ENCODE measurements at regions not wholly inside any gene's neighbourhood (a gene's known extent, or its start where the extent isn't known, plus 50 kb on each side); places are given as distances from the start of the nearest gene placed in this dataset.
"Not testable (repeated sequence)": the region's sequence is repeated elsewhere in the genome, so short reads cannot be mapped to it uniquely, and the experiment has no call there.

DNA sequence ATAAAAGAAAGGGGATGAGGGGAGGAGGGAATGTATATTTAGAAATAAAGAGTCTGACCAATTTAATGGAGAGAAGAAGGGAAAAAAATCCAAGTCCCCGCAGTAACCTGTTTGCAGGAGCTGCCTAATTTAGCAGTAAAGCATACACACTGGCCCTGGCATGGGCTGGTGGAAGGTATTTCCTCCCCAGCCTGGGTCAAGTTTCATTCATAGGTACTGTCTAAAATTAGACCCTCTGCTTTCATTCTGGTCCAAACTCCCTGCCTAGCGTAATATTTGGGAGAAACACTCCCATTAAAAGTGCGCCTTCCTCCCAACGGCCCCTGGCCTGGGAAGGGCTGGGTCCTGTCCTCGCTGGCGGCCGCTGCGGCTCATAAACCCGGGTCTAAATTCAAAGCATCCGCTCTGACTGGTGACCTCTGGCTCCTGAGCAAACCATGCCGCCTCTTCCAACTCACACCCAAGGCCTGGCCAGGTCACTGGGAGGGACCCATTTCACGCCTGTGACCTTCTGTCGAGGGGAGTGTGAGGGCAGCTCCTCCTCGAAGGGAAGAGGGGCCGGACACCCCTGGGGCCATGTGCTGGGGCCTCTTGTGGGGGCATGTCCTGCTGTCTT, 123.2 kb downstream of the FGF18 start:
- DNase-seq = no peak

DNA sequence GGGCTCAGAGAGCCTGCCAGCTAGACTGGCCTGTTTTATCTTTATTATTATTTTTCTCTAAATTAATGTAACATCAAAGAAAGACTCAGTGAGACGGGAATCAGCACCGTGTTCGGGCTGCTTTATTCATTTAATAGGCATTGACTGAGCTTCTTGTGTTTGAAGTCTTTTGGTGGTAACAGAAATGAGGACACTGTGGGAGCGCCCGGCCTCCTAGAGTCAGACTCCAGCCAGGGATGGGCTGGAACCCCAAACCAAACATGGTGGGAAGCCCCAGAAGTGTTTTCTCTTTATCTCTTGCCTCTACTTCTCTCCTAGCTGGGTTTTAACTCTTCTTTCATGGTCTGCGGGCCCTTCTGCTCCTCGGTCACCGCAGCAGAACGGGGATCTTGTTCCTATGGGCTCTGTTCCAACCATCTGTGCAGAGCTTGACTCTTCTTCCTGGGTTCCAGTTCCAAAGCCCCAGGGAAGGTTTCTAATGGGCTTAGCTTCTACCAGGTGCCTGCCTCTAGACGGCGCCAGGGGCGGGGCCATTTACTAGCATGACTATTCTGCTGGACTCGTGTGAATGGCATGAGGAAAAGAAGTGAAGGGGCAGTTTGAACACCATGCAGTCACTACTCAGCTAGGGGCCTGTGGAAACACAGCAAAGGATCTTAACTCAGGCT, 123.8 kb downstream of the FGF18 start:
- DNase-seq = no peak

DNA sequence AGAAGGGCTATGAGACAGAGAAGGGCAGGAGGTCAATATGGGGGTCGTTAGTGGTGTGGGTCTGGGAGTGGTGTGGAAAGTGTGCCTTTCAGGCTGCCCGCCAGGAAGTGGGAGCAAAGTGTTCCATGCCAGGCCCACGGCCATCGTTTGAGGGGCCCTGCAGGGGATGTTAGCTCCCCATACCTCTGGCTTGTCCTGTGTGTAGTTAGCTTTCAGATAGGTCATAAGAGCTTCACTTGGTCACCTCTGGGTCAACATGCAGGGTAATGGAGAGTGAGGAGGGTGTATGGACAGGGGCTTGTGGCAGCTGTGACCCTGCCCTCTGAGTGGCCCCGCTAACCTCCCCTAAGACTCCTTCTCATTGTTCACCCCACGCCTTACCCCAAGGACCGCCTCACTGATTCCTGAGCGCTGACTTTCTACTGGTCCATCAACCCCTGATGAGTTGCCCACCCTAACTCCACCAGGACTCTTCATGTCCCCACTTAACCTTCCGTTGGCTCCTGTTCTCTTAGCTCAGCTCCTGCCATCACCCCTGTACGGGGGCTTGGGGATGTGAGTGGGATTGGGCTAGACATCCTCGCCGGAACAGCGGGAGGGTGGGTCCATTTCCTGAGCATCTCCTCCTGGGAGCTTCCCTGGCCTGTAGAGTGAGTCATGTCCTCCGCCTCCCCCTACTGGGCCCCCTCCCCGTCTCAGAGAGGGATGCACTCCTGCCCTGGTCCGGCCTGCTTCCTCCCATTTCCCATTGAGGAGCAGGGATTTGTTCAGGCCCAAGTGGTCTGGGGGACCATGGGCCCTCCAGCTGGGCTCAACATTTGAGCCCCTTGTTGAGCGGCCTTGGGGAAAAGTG, 125.7 kb downstream of the FGF18 start:
- DNase-seq = no peak

DNA sequence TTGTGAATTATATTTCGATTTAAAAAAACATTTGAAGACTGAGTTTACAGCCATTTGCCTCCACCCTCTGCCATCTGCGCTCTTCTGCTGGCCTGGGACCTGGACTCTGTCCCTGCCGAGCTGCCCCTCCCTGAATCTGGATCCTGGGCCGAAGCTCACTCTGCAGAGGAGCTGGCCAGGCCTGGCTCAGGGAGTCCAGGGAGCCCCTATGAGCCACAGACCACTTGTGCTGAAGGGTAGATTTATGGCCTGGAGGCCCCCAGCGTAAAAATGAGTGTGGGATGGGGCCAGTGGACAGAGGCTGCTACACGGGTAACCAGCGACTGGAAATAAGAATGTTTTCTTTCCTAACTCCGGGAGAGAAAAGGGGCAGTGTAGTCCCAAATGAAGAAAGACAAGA, 129.8 kb downstream of the FGF18 start:
- DNase-seq = no peak

DNA sequence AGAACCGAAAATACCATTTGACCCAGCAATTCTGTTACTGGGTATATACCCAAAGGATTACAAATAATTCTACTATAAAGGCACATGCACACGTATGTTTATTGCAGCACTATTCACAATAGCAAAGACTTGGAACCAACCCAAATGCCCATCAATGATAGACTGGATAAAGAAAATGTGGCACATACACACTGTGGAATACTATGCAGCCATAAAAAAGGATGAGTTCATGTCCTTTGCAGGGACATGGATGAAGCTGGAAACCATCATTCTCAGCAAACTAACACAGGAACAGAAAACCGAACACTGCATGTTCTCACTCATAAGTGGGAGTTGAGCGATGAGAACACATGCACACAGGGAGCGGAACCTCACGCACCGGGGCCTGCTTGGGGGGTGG, 134.4 kb downstream of the FGF18 start:
- DNase-seq = not testable (repeated sequence)

DNA sequence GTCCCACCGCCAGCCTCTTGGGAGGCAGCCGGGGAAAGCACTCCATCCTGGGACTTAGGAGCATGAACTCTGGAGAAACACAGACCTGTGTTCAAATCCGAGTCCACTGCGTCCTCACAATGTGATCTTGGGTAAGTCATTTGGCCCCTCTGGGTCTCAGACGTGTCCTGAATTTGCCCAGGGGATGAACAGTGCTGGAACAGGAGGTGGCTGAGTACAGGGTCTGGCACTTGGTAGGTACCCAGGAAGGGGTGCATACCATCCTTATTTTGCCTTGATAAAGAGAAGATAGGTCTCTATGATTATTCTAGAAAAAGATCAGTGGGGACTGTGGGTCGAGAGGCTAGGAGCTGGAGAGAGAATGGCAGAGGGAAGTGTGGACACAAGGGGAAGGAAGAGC, 135.7 kb downstream of the FGF18 start:
- no peak for DNase-seq

DNA sequence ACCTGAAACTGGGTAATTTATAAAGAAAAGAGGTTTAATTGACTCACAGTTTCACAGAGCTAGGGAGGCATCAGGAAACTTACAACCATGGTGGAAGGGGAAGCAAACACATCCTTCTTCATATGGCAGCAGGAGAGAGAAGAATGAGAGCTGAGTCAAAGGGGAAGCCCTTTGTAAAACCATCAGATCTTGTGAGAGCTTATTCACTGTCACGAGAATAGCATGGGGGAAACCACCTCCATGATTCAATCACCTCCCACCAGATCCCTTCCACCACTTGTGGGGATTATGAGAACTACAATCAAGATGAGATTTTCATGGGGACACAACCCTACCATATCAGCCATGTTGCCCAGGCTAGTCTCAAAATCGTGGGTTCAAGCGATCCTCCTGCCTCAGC, 143.4 kb downstream of the FGF18 start:
- DNase-seq = peak; percentile 69 to 80

DNA sequence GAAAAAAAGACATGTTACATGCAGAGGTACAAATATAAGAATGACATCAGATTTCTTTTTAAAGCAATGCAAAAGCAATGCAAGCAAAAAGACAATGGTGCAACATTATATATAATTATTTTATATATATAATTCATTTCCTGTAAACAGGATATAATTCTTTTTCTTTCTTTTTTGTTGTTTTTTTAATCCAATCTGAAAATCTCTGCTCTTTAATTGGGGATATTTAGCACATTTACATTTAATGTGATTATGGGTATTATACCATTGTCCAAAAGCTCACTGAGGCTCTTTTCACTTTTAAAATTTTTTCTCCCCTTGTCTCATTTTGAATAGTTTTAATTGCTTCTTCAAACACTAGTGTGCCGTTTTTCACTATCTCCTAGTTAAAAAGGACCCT, 148.9 kb downstream of the FGF18 start:
- no peak for DNase-seq

DNA sequence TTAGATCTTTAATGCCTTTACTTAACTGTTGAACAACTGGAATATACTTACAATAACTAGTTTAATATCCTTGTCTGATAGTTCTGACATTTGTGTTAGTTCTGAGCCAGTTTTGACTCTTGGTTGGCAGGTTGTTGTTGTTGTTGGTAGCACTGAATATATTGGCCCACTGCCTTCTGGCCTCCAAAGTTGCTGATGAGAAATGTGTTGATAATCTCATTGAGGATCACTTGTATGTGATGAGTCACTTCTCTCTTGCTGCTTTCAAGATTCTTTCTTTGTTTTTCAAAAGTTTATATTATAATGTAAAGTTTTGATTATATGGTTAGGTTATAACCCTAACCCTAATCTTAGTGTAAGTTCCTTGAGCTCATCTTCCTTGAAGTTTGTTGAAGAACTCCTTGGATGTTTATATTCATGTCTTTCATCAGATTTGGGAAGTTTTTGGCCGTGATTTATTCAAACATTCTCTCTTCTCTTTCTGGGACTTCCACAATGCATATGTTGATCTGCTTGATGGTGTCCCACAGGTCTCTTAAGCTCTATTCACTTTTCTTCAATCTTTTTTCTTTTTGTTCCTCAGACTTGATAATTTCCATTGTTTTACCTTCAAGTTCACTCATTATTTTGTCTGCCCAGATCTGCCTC, 149.7 kb downstream of the FGF18 start:
- no peak for DNase-seq

DNA sequence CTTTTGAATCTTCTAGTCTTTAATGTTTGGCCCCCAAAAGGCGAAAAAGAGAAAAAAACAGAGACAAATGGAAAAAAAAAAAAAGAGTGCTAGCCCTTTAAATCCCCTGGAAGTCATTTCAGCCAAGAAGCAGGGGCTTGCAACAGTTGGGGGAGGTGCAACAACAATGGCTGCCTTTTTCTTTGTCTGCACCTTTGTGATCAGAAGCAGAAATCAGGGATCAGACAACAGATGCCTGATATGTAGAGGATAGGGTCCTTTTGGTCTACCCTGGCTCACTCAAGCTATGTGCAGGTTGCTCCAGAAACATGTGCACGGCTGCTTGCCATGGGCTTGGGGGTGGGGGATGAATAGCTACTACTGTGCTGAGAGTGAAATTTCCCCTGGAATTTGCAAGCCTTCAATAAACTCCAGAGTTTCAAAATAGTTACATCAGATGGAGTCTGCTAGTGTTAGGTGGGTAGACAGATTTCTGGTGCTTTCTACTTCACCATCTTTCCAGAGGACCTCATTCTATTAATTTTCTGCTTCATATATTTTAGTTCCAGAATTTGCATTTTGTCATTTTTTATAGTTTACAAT, 150.9 kb downstream of the FGF18 start:
- DNase-seq = peak; percentile 28 to 74

DNA sequence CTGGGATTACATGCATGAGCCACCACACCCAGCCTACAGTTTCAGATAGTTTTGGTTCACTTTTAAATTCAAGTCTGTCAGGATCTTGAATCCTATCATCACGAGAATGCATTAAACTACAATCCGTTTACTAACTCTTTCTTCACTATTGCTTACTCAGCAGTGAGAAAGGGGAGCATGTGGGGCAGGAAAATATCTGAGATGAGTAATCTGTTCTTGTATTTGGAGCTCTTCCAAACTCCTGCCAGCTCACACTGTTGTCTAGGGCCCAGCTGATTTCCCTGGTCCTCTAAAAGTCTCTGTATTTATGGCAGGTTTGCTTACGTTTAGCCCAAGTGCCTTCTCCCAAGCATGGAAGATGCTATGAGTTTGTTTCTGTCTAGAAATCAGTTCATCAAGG, 152.2 kb downstream of the FGF18 start:
- no peak for DNase-seq

DNA sequence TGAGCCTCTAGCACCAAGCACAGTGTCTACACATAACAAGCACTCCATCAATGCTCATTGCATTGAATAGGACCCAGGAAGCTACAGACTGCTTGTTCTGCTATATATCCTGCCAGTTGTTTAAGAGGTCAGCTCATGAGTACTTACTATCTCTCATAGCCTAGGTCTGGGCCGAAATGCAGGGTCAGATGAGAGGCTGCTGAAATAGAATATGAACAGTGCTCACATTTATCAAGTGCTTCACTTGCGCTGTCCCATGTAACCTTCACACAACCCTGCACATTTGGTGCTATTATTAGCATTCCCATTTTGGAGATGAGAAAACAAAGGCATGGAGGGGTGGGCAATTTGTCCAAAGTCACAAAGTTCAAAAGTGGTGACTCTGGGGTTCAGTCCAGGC, 153.6 kb downstream of the FGF18 start:
- no peak for DNase-seq

DNA sequence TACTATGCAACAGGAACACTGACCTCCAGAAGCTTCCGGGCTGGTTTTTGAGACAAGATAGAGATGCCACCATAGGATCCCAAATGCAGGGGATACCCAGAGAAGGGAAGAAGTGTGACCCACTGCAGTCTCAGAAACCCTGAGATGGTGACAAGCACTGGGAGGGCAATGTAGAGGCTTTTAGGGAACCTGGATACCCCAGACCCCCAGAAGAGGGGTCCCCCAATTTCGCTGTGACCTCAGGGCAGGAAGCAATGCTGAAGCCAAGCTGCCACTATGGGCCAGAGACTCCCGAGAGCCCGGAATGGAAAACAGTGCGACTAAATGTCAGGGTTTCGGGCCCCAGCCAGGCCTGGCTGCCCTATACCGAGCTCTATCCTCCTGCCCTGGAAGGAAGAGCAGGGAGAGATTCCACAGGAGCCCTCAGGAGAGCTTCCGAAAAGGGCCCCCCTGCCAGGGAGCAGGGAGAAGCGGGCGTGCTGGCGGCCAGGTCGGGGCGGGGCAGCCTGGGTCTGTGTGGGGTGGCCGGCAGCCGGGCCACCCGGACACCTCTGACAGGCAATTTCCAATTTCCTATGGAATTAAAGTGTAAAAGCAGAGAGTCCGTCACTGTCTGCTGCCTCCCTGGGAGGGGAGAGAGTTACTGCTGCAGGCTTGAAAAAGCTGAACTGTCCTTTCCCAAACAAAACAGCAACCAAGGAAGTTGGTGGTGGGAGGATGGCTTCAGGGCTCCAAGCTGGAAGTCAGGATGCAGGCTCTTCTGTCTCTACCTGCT, 154.2 kb downstream of the FGF18 start:
- DNase-seq = no peak

DNA sequence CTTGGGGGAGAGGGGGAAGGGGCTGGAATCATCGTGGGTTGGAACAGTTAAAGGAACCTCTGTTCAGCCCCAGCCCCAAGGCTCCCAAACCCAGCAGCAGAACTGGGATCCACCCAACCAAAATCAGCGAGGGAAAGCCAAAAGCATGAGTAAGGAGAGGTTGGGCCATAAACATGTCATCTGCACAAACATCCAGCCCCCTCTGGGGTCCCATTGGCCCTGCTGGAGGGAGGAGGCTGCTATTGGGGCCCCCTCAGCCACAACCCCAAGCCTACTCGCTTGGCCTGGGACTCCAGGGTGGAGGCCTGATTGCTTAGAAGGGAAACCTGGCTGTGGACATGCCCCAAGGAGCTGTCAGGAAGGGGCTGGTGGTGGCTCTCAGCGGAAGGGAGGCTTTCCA, 154.9 kb downstream of the FGF18 start:
- no peak for DNase-seq

DNA sequence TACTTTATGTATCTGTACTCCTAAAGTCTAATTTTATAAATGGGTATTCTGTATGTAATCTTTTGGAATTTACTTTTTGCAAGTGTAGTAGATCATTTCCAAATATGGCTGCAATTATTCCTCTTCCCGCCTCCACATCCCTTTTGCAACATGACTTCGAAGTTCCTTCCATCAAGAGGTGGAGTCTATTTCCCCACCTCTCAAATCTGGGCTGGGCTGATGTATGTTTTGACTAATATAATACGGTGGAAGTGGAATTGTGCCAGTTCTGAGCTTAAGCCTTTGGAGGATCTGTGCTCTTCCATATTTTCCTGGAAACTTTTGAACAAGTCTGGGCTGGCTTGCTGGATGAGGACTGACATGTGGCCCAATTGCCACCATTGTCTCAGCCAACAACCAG, 155.9 kb downstream of the FGF18 start:
- DNase-seq = peak; percentile 42 to 47

DNA sequence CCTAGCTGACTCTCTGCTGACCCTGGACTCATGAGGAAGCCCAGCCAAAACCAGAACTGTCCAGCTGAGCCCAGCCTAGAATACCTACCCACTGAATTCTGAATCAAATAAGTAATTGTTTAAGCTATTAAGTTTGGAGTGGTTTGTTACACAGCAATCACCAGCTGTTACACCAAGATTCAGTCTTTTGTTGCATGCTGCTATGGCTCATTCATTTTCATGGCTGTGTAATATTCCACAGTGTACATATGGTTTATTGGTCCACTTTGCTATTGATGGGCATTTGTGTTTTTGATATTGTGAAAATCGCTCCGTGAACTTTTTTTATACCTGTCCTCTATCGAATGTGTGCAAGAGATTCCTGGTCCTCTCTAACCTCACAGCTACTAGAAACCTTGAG, 156.4 kb downstream of the FGF18 start:
- no peak for DNase-seq

DNA sequence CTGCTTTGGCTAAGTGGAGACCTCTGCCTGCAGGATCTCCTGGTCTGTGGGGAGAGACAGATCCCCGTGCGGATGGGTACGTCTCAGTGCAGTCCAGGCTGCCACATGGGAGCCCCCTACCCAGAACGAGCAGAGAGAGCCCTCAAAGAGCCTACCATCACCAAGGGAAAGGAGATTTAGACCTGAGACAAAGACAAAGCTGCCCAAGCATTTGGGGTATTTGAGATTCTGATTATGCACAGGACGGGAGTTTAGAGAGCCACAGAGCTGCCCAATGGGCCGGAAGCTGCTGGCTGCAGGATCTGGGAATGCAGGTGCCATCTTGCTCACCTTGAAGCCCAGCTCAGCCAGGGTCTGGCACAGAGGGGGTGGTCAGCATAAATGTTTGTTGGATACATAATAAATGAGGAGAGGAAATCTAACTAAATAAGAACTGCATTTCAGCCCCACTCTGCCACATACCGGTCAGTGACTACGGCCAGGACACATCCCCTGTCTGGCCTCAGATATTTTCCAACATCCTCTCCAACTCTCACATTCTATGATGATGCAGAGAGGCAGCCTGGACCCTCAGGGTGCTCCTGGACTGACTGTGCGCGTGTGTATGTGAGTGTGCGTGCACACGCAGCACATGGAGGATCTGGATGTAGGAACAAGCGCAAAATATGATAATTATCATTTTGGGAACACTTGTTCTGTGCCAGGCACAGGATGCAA, 157.8 kb downstream of the FGF18 start:
- DNase-seq = no peak

DNA sequence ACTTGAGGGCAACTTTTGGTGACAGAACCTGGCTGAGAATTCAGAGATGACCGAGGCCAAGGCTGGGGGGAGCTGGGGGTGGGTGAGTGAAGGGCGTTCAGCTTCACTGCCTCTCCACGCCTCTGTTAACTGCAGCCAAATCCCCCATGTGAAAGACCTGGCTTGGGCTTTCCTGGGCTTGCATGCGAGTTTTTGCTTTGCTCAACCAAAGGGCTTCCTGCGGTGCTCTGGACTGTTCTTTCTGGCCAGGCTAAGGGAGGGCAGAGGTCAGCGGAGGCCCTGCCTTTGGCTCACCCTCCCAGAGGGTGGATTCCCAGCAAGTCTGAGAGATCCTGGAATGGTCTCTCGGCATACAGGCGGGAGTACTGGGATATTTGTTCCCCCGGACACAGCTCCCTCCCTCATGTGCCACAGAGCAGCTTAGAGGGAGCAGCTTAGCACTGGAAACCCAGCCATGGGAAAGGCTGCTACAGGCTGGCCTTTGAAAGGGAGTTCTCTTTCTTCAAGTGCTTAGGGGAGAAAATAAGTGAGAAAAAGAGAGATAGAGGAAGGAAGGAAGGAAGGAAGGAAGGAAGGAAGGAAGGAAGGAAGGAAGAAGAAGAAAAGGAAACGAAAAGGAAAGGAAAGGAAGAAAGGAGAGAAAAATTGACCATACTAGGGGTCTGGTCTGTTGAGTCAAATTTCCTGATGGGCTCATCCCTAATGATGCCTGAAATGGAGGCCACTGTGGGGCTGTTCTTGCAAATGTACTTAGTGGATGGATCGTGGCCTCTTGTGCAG, 158.8 kb downstream of the FGF18 start:
- no peak for DNase-seq

DNA sequence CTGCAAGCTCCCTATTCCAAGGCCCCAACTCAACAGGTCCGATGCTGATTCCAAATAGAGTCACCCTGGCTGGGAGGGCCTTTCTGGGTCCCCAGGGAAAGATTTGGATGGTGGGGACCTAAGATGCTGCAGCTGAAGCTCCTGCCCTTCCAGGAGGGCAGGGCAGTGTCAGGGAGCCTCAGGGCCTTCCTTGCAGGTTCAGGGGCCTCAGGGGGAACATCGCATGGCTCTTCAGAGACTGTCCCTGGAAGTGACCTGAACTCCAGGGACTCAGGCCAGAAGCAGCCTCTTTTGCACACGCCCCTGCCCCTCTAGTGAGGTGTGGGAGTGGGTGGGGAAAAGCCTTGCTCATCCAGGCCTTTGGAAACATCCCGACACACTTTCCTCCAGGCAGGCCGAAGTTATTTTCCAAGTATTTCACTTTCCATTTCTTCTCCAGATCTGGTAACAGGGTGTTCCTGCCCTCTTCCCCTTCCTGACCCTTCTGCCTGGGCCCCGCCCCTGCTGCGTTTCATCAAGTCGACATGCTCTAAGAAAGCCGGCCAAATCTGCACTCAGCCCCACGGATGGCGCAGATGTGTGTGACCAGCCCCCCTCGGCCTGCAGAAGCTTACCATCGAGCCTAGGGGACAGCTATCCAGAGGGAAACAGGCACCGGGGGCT, 159.5 kb downstream of the FGF18 start:
- no peak for DNase-seq

DNA sequence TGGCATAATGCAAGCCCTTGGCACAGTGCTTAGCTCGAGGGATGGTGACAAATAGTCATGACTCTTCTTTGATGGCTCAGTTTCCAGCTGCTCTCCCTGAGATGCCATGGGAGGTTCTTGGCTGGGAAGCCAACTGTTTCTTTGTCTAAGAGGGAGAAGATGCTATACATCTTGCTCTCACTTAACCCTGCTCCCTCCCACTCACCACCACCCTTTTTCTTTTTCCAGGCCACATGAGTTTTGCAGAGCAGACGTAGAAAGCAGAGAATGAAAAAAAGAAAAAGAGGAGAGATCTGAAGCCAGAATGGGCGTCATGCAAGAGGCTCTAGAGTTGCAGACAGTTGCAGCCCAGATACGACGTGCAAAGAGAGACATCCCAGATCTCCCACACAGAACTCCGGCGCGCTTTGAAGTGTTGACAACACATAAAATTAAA, 160.5 kb downstream of the FGF18 start:
- DNase-seq = no peak
